ENCODE measurements at regions not wholly inside any gene's neighbourhood (a gene's known extent, or its start where the extent isn't known, plus 50 kb on each side); places are given as distances from the start of the nearest gene placed in this dataset.

DNA sequence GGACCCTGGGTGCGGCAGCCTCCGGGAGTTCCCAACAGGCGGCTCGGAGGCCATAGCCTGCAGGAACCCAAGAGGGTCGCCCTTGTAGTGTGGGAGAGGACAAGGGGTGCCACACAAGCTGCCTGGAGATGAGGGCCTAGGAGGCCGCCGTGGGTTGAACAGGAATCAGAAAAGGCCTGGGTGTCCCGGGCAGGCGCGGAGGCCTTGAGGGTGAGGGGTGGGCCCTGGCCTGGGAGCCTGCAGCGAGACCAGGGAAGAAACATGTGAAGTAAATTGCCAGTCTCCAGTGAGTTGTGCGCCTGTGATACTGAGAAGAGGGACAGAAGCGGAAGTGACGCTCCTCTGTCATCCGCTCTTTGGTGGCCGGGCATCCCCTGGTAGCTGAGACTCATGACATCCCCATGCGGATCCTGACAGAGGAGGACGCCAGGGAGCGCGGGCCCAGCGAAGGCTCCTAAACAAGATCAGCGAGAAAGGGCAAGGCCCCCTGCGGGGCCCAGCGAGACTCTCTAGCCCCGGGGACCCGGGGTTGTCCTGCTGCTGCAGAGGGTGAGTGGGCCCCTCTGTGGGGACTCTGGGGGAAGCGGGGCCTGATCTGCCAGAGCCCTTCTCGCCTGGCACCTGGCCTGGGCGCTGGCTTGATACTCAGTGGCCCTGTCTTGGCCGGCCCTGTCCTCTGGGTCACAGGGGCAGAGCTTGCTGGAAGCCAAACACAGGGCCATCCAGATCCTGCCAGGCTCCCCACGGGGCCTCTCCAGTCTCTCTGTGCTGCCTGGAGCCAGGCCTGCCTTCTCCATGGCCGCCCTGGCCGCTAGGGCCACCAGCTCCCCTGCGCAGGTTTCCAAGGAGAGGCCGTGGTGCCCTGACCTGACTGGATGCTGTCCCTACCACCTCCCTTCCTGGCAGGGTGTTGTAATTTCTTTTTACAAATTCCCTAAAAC is 788.4 kb downstream of the TLE4 start:
- no peak for DNase-seq (ENCODE audit: low spot score)

DNA sequence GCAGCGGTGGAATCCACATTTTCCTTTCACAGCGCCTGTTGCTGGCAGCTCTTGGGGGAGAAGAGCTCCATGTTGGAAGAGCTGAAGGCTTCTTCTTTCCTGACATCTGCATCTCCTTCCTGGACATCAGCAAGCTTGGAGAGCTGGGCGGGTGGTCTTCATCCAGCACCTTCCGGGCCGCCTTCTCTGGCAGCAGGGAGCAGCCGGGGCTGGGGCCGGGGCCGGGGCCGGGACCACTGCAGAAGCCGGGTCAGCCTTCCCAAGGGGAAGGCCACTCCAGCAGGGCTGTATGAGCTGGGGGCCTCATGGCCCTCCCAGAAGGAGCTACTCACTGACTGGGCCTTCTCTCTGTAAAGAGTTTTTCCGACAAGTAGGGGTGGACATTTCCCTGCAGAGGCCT is 787.5 kb downstream of the TLE4 start:
- no peak for DNase-seq (ENCODE audit: low spot score)

DNA sequence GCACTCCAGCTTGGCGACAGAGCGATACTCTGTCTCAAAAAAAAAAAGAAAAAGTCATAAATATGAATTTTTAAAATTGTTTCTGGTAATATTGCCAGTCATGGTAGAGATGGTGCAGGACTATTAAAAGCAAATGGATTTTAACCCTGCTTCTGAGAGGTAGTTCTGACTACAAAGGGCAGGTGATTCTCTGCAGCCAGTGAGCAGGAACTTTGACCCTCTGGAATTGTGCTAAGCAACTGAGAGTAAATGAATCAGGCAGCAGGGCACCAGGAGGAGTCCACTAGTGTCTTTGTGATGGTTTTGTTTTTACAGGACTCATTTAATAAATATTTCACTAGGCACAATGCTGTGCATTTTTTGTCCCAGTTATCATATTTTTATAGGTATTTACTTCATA is 781.2 kb downstream of the TLE4 start:
- no peak for DNase-seq (ENCODE audit: low spot score)

DNA sequence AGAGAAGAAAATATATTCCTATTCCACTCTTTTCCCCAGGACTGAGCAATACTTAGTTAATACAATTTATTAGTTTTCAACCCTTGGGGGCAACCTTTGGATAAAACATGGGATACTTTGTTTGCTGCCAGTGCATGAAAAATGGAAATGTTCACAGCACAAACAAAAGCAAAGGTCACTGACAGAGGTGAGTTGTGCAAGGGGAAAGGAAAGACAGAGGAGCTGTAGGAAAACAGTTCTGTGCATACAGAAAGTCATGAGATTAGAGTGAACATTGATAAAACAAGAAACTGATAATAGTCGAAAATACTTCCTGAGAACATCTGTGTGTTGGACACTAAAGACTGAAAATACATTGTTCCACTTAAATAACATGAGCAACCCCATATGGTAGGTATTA is 779.8 kb downstream of the TLE4 start:
- DNase-seq (ENCODE audit: low spot score) = no peak

DNA sequence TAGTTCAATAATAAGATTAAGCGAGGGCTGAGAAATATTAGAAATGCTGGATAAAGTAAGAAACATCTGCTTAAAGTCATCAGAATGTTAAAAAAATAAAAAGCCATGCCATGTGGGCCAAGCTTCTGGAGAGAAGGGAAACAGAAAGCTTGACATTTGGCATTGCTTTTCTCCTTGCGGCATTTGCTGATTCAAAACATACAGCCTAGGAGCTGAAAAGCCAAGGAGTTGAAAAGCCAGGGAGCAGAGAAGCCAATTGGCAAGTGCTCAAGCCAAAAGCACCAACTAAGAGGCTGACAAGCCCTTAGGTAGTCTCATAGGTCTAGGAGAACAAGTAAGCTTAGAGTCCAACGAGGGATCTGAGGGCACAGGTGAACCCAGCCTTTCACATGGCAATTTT is 754.3 kb downstream of the TLE4 start:
- DNase-seq (ENCODE audit: low spot score) = peak; percentile 3

DNA sequence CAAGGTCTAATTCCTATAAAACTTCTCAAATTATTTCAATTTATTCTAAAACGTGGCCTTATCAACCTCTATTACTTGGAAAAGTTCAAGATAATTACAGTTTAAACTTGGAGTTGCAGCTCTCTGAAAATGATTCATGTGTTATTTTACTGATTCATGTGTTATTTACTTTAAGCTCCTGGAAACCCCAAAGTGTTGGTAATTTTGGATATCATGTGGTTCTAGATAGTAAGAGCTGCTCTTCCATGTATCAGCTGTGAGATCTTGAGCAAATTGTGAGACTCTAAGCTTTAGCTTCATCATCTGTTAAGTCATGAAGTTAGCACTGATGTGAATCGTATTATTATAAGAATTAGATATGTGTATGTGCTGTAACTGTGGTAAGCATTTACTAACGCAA is 749.2 kb downstream of the TLE4 start:
- no peak for DNase-seq (ENCODE audit: low spot score)

DNA sequence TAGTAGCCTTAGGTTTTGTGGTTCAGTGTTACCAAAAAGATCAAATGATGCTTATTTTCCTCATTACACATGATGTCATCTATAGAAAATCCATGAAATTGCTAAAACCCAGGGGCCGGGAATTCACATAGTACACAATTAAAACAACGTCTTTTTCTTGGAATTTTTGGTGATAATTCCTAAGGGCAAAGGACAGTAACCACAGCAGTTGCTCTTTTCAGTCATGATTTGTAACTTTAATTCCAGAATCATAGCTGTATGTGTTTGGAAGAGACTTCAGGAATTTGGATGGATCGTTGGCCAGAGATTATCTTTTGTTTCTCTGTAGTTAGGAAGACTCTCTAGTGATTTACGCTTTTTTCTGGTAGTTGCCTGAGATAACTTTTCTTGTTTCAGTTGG is 748.7 kb downstream of the TLE4 start:
- no peak for DNase-seq (ENCODE audit: low spot score)

DNA sequence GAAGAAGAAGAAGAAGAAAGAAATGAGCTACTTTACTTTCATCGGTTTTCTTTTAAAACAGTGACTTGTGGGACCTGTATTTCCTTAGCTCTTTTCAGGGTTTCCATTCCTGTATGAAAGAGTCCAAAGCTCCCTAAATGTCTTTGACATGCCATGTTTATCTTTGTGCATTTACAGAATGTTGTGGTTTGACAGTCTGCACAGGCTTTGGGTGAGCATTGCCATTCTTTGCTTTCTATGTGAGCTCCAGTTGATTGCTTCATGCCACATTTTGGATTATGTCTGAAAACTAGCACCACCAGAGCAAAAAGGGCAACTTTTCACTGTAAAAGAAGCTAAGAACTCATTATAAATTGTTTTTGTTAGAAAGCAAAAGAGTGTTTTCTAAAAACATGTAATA is 733.4 kb downstream of the TLE4 start:
- no peak for DNase-seq (ENCODE audit: low spot score)

DNA sequence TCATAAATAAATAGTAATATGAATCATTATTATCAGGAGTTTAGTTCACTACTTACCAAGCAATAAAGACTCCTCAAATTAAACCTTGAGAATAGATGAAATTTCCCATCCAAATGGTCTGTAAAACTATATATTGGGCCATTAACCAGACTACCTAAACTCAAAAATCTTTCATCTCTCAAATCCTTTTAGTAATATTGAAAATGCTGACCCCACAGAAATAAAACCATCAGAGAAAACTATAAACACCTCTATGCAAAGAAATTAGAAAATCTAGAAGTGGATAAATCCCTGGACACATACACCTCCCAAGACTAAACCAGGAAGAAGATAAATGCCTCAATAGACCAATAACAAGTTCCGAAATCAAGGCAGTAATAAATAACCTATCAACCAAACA is 723.2 kb downstream of the TLE4 start:
- no peak for DNase-seq (ENCODE audit: low spot score)

DNA sequence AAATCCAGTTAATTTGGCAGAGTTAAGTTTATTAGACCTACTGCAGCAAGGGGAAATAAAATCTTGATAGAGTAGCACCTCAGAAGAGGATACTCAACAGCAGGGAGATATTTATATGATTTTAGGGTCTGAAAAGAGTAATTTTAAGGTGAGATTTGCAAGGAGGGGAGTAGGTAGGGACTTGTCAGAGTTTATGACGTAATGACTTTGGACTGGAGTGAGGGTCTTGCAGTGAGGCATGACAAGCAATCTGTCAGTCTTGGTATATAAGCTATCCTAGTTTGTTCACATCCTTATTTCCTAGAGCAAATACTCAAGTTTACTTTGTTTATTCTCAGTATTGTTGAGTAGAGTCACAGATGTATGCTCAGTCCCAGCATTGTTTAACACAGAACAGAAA is 722.6 kb downstream of the TLE4 start:
- DNase-seq (ENCODE audit: low spot score) = no peak

DNA sequence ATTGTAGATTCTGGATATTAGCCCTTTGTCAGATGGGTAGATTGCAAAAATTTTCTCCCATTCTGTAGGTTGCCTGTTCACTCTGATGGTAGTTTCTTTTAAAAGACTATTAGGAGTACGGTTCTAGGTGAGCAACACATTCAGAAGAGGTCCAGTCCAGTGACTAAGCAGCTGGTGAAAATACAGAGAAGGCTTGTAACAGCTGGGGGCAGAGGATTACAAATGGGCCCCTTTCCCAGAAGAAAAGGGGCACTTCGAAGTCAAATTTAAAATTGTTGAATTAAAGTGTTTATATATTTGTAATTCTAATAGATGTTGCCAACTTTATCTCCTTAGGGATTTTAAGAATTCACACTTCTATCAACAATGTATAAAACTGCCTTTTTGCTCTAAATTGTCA is 720.5 kb downstream of the TLE4 start:
- DNase-seq (ENCODE audit: low spot score) = no peak

DNA sequence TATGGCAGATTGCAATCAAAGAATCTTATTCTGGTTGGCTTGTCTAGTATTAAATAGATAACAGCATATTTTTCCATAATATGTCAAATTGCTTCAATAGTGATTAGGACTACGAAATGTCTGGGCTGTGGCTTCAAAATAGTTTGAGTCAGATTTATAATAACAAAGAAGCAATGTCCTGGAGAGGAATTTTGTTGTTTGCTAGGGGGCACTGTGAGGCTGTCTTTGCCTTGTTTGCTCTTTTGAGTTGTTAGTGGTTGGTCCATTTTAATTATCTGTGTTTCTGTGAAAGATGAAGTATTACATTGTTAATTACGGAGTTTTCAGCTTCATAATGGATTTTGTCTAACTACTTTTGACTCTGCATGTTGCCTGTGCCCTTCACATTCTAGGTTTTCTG is 713.6 kb downstream of the TLE4 start:
- DNase-seq (ENCODE audit: low spot score) = peak; percentile 55

DNA sequence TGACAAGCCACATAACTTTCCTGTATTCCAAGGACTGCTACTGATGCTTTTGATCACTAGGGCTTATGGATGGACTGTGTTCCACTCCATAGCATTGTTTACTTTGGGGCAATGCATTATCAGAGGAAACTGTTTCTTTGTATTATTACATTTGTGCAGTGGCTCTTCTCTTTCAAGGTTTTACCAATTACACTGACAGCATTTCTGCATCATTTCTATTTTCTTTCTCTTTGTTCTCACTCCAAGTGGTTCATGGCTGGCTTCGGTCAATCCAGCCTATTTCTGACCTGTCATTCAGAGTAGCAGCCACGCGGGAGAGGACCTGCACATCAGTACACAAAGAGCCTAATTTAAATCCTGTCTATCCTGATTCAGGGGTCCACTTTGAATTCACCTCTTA is 711.0 kb downstream of the TLE4 start:
- no peak for DNase-seq (ENCODE audit: low spot score)

DNA sequence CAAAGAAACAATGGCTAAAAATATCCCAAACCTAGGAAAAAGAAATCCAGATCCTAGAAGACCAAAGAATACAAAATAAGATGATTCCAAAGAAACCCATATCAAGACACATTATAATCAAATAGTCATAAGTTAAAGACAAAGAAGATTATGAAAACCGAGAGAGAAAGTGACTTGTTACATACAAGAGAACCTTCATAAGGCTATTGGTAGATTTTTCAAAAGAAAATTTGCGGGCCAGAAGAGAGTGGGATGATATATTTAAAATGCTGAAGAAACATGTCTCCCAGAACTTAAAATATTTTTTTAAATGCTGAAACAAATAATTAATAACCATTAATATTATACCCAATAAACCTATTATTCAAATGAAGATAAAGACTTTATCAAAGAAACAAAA is 687.3 kb downstream of the TLE4 start:
- DNase-seq (ENCODE audit: low spot score) = no peak

DNA sequence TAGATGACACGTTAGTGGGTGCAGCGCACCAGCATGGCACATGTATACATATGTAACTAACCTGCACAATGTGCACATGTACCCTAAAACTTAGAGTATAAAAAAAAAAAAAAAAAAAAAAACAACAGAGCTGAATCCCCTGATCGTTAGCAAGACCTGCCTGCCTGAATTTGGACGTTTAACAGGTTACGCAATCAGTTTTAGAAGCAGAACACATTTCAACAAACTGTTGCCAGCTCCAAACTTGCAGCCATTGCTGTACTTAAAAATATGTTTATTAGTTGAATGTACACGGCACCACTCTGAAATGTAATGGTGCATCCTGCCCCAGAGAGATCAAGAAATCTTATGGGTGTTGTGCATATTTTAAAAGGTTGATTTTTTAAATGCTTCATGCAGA is 680.0 kb downstream of the TLE4 start:
- DNase-seq (ENCODE audit: low spot score) = no peak

DNA sequence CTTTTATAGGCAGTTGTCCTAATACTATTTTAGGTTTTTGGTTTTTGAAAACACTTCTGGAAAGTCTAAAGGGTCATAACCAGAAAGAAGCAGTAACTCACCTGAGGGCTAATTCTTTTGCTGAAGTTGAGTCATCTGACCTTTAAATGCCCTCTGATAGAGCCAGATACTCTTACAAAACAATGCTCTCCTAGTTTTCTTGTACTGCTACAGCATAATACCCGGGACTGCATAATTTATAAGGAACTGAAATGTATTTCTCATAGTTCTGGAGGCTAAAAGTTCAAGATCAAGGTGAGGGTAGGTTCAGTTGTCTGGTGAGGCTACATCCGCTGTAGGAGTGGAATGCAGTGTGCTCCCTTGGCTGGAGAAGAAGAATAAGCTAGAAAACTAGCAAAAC is 670.3 kb downstream of the TLE4 start:
- DNase-seq (ENCODE audit: low spot score) = no peak

DNA sequence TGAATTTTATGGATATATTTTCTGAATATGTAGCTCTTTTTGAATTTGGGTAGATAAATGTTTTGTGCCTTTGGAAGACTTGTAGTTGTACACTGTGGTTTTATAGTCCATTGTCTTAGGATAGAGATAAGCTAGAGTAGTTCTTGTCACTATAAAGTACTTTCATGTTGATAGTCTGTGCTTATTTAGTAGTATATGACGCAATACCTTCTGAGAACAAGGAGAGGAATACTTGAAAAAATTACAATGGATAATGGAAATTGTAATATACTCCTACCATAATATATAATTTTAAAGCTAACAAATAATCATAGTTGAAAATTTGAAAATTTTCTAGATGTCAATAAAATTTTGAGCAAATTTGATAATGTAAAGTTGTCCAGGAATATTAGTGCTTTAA is 664.0 kb downstream of the TLE4 start:
- no peak for DNase-seq (ENCODE audit: low spot score)

DNA sequence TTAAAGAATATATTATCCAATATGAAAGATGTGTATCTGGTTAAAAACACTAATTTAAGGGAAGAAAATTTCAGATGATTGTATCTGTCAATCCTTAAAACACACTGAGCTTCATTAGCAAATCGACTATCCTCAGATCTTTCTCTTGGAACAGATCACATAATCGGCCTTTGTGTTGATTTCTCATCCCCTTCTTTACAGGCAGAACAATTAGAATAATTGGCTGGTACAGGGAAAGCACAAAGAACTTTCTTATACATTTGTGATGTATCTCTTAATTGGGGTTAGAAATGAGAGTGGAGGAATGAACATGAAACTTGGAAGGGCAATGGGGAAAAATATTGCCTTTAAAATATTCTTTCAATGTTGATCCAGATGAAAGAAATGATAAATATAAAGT is 662.1 kb downstream of the TLE4 start:
- peak; percentile 67 for DNase-seq (ENCODE audit: low spot score)

DNA sequence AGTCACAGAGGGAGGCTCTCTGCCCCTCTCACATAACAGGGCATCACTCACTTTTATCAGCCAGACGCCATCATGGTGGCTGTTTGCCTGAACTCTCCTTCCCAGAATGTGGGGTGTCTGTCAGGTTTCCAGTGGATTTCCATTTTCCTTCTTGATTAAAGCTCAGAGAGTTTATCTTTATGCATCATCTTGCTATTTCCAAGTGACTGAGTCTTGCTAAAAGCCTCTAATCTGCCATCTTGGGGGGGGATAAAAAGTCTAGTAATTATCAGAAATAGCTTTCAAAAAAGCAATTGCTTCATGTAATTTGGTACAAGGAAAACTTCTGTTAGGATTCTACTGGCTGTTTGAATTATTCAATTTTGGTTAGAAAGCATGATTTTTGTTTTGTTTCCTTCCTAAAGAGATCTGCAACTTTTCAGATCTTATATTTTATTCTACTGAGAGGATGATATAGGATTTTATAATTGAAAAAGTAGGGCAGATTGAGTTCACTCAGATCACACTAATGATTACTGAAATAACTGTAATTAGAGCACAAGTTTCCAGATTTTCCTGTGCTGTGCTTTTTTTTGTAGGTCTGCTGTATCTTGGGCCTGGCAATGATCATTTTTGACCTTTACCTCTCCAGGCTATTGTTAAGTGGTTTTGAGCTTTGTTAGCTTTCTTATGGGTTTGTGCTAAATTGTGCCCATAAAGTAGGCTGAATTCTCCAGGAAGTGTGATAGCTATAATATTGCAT is 661.5 kb downstream of the TLE4 start:
- no peak for DNase-seq (ENCODE audit: low spot score)

DNA sequence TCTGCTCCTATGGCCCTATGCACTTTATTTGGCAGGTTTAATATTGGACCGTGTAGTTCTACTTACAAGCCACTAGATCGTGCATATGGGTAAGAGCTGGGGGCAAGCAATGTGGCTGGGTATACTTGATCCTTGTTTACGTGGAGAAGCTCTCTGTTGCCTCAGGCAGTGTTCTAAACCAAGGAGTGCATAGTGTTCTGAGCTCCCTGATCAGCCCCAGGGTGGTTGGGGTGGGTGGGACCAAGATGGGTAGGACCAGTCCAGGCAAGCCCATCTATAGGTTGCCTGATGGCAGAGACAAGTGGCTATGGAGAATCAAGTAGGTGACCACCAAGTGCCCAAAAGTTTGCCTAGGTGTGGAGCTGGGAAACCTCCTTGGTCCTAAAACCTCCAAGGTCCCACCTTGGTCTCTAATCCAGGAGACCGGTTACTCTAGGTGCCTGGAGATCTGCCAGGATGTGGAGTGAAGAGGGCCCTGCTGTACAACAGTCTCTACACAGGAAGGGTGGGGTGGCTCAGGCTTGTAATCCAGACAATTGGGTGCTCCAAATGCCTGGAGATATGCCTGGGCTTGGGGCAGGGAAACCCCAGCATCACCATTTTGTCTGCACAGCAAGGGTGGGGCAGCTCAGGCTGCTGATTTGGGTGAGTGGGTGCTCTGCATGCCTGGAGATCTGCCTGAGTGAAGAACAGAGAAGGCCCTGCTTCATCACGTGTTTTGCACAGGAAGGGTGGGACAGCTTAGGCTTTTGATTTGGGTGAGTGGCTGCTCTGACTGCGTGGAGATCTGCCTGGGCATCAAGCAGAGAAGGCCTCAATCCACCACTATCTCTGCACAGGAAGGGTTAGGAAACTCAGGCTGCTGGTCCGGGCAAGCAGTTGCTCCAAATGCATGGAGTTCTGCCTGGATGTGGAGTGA is 659.8 kb downstream of the TLE4 start:
- DNase-seq (ENCODE audit: low spot score) = no peak

DNA sequence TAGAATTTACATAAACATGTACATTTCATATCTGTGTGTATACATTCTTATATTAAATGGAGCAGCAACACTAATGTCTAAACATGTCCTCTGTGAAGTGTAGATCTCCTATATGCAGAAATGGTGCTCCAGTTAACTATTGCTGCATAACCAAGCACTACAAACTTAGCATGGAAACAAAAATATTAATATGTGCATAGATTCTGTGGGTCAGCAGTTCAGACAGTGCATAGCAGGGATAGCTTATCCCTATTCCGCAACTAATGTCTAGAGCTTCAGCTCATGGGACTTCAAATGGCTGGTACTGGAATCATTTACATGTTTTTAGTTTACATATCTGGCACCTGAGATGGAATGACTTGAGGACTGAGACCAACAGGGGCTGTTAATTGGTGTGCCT is 652.1 kb downstream of the TLE4 start:
- DNase-seq (ENCODE audit: low spot score) = no peak

DNA sequence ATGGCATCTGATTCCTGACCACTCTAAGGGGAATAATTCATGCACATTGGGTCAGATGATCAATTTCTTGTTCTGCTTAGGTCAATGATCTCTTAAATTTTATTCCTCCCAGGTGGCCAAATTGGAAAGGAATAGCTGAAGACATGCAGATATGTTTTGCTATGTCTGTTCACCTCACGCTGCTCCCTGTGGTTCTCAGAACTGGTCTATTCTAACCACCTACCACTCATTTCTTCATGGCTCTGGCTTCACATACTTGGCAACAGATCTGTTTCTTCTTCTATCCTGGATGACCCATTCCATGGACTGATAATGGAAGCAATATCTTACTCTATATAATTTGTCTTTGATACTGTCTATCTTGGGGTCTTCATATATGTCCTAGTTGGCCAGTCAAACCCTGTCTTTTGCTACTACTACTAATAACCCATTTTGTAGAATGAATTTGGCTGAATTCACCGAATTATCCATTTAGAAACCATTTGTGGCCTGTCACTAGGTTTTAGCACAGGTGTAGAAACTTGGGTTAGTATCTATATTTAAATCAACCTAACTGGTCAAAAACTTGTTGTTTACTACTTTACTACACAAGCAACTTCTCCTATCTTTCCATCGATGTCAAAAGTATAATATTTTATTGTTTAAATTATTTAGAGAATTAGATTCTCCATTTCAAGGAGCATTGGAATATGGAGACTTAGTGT is 650.9 kb downstream of the TLE4 start:
- DNase-seq (ENCODE audit: low spot score) = no peak

Data from pons (tissue), 1 donor.